ENCODE measurements at regions not wholly inside any gene's neighbourhood (a gene's known extent, or its start where the extent isn't known, plus 50 kb on each side); places are given as distances from the start of the nearest gene placed in this dataset.

DNA sequence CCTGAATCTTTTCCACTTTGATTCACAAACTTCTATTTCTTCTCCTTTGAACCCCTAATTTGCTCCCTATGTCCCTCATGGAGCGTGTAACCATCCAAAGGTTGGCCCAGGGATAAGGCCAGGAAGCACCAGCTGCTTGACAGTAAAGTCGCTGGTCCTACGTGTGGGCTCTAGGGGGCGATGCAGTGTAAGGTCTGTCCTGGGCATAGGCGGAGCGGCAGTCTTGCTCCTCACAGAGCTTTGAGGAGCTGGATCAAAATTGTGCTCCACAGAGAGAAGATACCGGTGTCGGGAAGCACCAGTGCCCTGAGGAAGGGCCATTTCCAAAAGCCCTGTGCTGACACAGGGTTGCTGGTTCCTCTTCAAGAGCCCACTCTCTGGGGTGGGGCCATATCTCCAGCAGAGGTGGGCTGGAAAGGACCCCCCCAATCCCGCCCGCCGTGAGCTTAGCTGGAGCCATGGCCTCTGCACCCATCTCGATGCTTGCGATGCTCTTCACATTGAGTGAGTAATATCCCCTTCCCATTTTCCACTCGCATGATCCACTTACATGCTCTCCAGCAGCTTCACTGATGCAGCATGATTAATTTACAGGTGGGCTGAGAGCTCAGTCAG, 49.9 kb upstream of the OR4E1 start:
- Histone ChIP-seq H3K9ac (ENCODE audit: control insufficient read depth, extremely low read depth, insufficient read depth, low read length) (no peak overlapping the region), H3K4me3 (ENCODE audit: control insufficient read depth in 2 of 3, extremely low read depth in 1 of 3, insufficient read depth in 2 of 3, low read depth in 1 of 3, low read length in 3 of 3) (no peak overlapping the region), H2AFZ (ENCODE audit: control insufficient read depth, low read length) (no peak overlapping the region), H3K27ac (ENCODE audit: control insufficient read depth, insufficient read depth, low read length) (no peak overlapping the region), H3K9me1 (ENCODE audit: control insufficient read depth, extremely low read depth, insufficient read depth, low read length) (no peaks in the 10 kb centered on the region), H3K27me3 (ENCODE audit: control insufficient read depth, extremely low read depth, insufficient read depth, low read length) (no peaks in the 10 kb centered on the region), H3K36me3 (ENCODE audit: control insufficient read depth in 2 of 2, extremely low read depth in 1 of 2, insufficient read depth in 2 of 2, low read length in 2 of 2) (no peaks in the 10 kb centered on the region), H3K4me2 (ENCODE audit: control insufficient read depth, extremely low read depth, insufficient read depth, low read depth, low read length) (no peak overlapping the region), H4K20me1 (ENCODE audit: control insufficient read depth, extremely low read depth, insufficient read depth, low read length) (no peaks in the 10 kb centered on the region), H3K79me2 (ENCODE audit: control insufficient read depth, insufficient read depth, low read length) (no peaks in the 10 kb centered on the region), H3K9me3 (ENCODE audit: control insufficient read depth, low read depth, low read length) (no peaks in the 10 kb centered on the region), H3K4me1 (ENCODE audit: control insufficient read depth, extremely low read depth, insufficient read depth, low read length) (no peaks in the 10 kb centered on the region)
- dilution Hi-C loops (cut with MboI; ENCODE audit: extremely low pct_ligation_motif_present, low sequenced_read_pairs): no loop called here
- no peak for FAIRE-seq
- TF ChIP-seq, protein P1, sequence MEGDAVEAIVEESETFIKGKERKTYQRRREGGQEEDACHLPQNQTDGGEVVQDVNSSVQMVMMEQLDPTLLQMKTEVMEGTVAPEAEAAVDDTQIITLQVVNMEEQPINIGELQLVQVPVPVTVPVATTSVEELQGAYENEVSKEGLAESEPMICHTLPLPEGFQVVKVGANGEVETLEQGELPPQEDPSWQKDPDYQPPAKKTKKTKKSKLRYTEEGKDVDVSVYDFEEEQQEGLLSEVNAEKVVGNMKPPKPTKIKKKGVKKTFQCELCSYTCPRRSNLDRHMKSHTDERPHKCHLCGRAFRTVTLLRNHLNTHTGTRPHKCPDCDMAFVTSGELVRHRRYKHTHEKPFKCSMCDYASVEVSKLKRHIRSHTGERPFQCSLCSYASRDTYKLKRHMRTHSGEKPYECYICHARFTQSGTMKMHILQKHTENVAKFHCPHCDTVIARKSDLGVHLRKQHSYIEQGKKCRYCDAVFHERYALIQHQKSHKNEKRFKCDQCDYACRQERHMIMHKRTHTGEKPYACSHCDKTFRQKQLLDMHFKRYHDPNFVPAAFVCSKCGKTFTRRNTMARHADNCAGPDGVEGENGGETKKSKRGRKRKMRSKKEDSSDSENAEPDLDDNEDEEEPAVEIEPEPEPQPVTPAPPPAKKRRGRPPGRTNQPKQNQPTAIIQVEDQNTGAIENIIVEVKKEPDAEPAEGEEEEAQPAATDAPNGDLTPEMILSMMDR (optimal IDR thresholded peaks at IDR 0.05 in 1 of 3, IDR thresholded peaks at IDR 0.05 in 1 of 3, conservative IDR thresholded peaks at IDR 0.05 in 1 of 3; ENCODE audit: extremely low read depth in 1 of 3, insufficient read depth in 2 of 3, low read length in 3 of 3): peak; percentile 36 to 63 (median 49)
- no peak for TF ChIP-seq EZH2 (IDR thresholded peaks at IDR 0.05; ENCODE audit: low read length)
- DNase-seq (ENCODE audit: low read depth, low spot score): no peak

Small RNA genes in the stretch of these regions (small RNA-seq; reads per million reads assigned to genes)
- gene AC245505.1 (ENCODE audit: insufficient read length in 3 of 3, low read depth in 3 of 3, low replicate concordance in 1 of 3) (0 reads per million in 3 experiments), gene TRAJ30 (ENCODE audit: insufficient read length in 3 of 3, low read depth in 3 of 3, low replicate concordance in 1 of 3) (0 reads per million in 3 experiments), gene TRAJ31 (ENCODE audit: insufficient read length in 3 of 3, low read depth in 3 of 3, low replicate concordance in 1 of 3) (0 reads per million in 3 experiments), gene TRAJ32 (ENCODE audit: insufficient read length in 3 of 3, low read depth in 3 of 3, low replicate concordance in 1 of 3) (0 reads per million in 3 experiments), gene TRAJ33 (ENCODE audit: insufficient read length in 3 of 3, low read depth in 3 of 3, low replicate concordance in 1 of 3) (0 reads per million in 3 experiments), gene TRAJ34 (ENCODE audit: insufficient read length in 3 of 3, low read depth in 3 of 3, low replicate concordance in 1 of 3) (0 reads per million in 3 experiments), gene TRAJ35 (ENCODE audit: insufficient read length in 3 of 3, low read depth in 3 of 3, low replicate concordance in 1 of 3) (0 reads per million in 3 experiments), gene TRAJ36 (ENCODE audit: insufficient read length in 3 of 3, low read depth in 3 of 3, low replicate concordance in 1 of 3) (0 reads per million in 3 experiments), gene TRAJ37 (ENCODE audit: insufficient read length in 3 of 3, low read depth in 3 of 3, low replicate concordance in 1 of 3) (0 reads per million in 3 experiments), gene TRAJ38 (ENCODE audit: insufficient read length in 3 of 3, low read depth in 3 of 3, low replicate concordance in 1 of 3) (0 reads per million in 3 experiments), gene TRAJ39 (ENCODE audit: insufficient read length in 3 of 3, low read depth in 3 of 3, low replicate concordance in 1 of 3) (0 reads per million in 3 experiments), gene TRAJ40 (ENCODE audit: insufficient read length in 3 of 3, low read depth in 3 of 3, low replicate concordance in 1 of 3) (0 reads per million in 3 experiments), gene TRAJ41 (ENCODE audit: insufficient read length in 3 of 3, low read depth in 3 of 3, low replicate concordance in 1 of 3) (0 reads per million in 3 experiments), gene TRAJ42 (ENCODE audit: insufficient read length in 3 of 3, low read depth in 3 of 3, low replicate concordance in 1 of 3) (0 reads per million in 3 experiments), gene TRAJ43 (ENCODE audit: insufficient read length in 3 of 3, low read depth in 3 of 3, low replicate concordance in 1 of 3) (0 reads per million in 3 experiments), gene TRAJ44 (ENCODE audit: insufficient read length in 3 of 3, low read depth in 3 of 3, low replicate concordance in 1 of 3) (0 reads per million in 3 experiments), gene TRAJ45 (ENCODE audit: insufficient read length in 3 of 3, low read depth in 3 of 3, low replicate concordance in 1 of 3) (0 reads per million in 3 experiments), gene TRAJ46 (ENCODE audit: insufficient read length in 3 of 3, low read depth in 3 of 3, low replicate concordance in 1 of 3) (0 reads per million in 3 experiments), gene TRAJ47 (ENCODE audit: insufficient read length in 3 of 3, low read depth in 3 of 3, low replicate concordance in 1 of 3) (0 reads per million in 3 experiments), gene TRAJ48 (ENCODE audit: insufficient read length in 3 of 3, low read depth in 3 of 3, low replicate concordance in 1 of 3) (0 reads per million in 3 experiments), gene TRAJ49 (ENCODE audit: insufficient read length in 3 of 3, low read depth in 3 of 3, low replicate concordance in 1 of 3) (0 reads per million in 3 experiments), gene TRAJ50 (ENCODE audit: insufficient read length in 3 of 3, low read depth in 3 of 3, low replicate concordance in 1 of 3) (0 reads per million in 3 experiments), gene TRAJ51 (ENCODE audit: insufficient read length in 3 of 3, low read depth in 3 of 3, low replicate concordance in 1 of 3) (0 reads per million in 3 experiments), gene TRAJ52 (ENCODE audit: insufficient read length in 3 of 3, low read depth in 3 of 3, low replicate concordance in 1 of 3) (0 reads per million in 3 experiments), gene TRAJ53 (ENCODE audit: insufficient read length in 3 of 3, low read depth in 3 of 3, low replicate concordance in 1 of 3) (0 reads per million in 3 experiments), gene TRAJ54 (ENCODE audit: insufficient read length in 3 of 3, low read depth in 3 of 3, low replicate concordance in 1 of 3) (0 reads per million in 3 experiments), gene TRAJ55 (ENCODE audit: insufficient read length in 3 of 3, low read depth in 3 of 3, low replicate concordance in 1 of 3) (0 reads per million in 3 experiments), gene TRAJ56 (ENCODE audit: insufficient read length in 3 of 3, low read depth in 3 of 3, low replicate concordance in 1 of 3) (0 reads per million in 3 experiments), gene TRAJ57 (ENCODE audit: insufficient read length in 3 of 3, low read depth in 3 of 3, low replicate concordance in 1 of 3) (0 reads per million in 3 experiments), gene TRAJ58 (ENCODE audit: insufficient read length in 3 of 3, low read depth in 3 of 3, low replicate concordance in 1 of 3) (0 reads per million in 3 experiments), gene TRAJ59 (ENCODE audit: insufficient read length in 3 of 3, low read depth in 3 of 3, low replicate concordance in 1 of 3) (0 reads per million in 3 experiments), gene TRAJ60 (ENCODE audit: insufficient read length in 3 of 3, low read depth in 3 of 3, low replicate concordance in 1 of 3) (0 reads per million in 3 experiments), gene TRAJ61 (ENCODE audit: insufficient read length in 3 of 3, low read depth in 3 of 3, low replicate concordance in 1 of 3) (0 reads per million in 3 experiments), gene TRAV15 (ENCODE audit: insufficient read length in 3 of 3, low read depth in 3 of 3, low replicate concordance in 1 of 3) (0 reads per million in 3 experiments), gene TRDD1 (ENCODE audit: insufficient read length in 3 of 3, low read depth in 3 of 3, low replicate concordance in 1 of 3) (0 reads per million in 3 experiments), gene TRDD2 (ENCODE audit: insufficient read length in 3 of 3, low read depth in 3 of 3, low replicate concordance in 1 of 3) (0 reads per million in 3 experiments), gene TRDD3 (ENCODE audit: insufficient read length in 3 of 3, low read depth in 3 of 3, low replicate concordance in 1 of 3) (0 reads per million in 3 experiments), gene TRDJ1 (ENCODE audit: insufficient read length in 3 of 3, low read depth in 3 of 3, low replicate concordance in 1 of 3) (0 reads per million in 3 experiments), gene TRDJ2 (ENCODE audit: insufficient read length in 3 of 3, low read depth in 3 of 3, low replicate concordance in 1 of 3) (0 reads per million in 3 experiments), gene TRDJ3 (ENCODE audit: insufficient read length in 3 of 3, low read depth in 3 of 3, low replicate concordance in 1 of 3) (0 reads per million in 3 experiments), gene TRDJ4 (ENCODE audit: insufficient read length in 3 of 3, low read depth in 3 of 3, low replicate concordance in 1 of 3) (0 reads per million in 3 experiments), gene TRDV1 (ENCODE audit: insufficient read length in 3 of 3, low read depth in 3 of 3, low replicate concordance in 1 of 3) (0 reads per million in 3 experiments)
